ENCODE measurements at regions not wholly inside any gene's neighbourhood (a gene's known extent, or its start where the extent isn't known, plus 50 kb on each side); places are given as distances from the start of the nearest gene placed in this dataset.

DNA sequence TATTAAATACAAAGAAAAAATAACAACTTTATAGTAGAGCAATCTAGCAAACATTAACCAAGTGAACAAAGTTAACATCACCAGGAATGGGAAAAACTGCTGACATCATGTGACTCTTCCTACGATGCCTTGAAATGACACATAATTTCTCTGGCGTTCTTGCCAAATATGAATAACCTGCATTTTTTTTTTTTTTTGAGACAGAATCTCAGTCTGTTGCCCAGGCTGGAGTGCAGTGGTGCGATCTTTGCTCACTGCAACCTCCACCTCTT, 126.5 kb upstream of the VKORC1L1 start:
- Histone ChIP-seq H3K4me2 (ENCODE audit: low read length) (no peak overlapping the region), H3K9ac (ENCODE audit: low read length) (no peak overlapping the region)
- no peak for TF ChIP-seq EZH2 (IDR thresholded peaks at IDR 0.05; ENCODE audit: borderline replicate concordance, low read length)
- TF ChIP-seq, protein P1, sequence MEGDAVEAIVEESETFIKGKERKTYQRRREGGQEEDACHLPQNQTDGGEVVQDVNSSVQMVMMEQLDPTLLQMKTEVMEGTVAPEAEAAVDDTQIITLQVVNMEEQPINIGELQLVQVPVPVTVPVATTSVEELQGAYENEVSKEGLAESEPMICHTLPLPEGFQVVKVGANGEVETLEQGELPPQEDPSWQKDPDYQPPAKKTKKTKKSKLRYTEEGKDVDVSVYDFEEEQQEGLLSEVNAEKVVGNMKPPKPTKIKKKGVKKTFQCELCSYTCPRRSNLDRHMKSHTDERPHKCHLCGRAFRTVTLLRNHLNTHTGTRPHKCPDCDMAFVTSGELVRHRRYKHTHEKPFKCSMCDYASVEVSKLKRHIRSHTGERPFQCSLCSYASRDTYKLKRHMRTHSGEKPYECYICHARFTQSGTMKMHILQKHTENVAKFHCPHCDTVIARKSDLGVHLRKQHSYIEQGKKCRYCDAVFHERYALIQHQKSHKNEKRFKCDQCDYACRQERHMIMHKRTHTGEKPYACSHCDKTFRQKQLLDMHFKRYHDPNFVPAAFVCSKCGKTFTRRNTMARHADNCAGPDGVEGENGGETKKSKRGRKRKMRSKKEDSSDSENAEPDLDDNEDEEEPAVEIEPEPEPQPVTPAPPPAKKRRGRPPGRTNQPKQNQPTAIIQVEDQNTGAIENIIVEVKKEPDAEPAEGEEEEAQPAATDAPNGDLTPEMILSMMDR (IDR thresholded peaks at IDR 0.05; ENCODE audit: low read length), result no peak

DNA sequence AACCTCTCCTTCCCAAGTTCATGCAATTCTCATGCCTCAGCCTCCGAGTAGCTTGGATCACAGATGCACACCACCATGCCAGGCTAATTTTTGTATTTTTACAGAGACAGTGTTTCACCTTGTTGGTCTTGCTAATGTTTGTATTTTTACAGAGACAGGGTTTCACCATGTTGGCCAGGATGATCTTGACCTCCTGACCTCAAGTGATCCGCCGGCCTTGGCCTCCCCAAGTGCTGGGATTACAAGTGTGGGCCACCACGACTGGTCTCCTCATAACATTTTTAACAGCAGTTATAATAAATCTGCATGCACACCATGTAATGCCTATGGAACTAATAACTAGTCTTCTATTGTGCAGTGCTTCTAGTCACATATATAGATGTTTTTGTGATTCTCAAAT, 123.8 kb upstream of the VKORC1L1 start:
- Histone ChIP-seq H3K9ac (ENCODE audit: low read length) (no peak overlapping the region), H3K9me3 (ENCODE audit: low read length) (no peaks in the 10 kb centered on the region), H3K4me2 (ENCODE audit: low read length) (peak overlapping the region; percentile 82), H3K27ac (ENCODE audit: low read depth, low read length, poor library complexity, severe bottlenecking) (no peak overlapping the region), H2AFZ (ENCODE audit: low read length) (no peak overlapping the region), H4K20me1 (ENCODE audit: insufficient read depth, low read length) (no peaks in the 10 kb centered on the region), H3K27me3 (ENCODE audit: insufficient read depth, low read length) (no peaks in the 10 kb centered on the region), H3K36me3 (ENCODE audit: insufficient read depth, low read length) (peaks cover 20% of the 10 kb centered on the region), H3F3A (ENCODE audit: insufficient read depth, low read length) (no peaks in the 10 kb centered on the region), H3K4me1 (ENCODE audit: insufficient read depth, low read length, severe bottlenecking) (peaks cover 33% of the 10 kb centered on the region), H3K79me2 (ENCODE audit: insufficient read depth, low read length) (peaks cover 36% of the 10 kb centered on the region), H3K4me3 (ENCODE audit: low read depth, low read length, poor library complexity, severe bottlenecking) (peak overlapping the region; percentile 86), H3K9me2 (ENCODE audit: low read depth, low read length) (no peaks in the 10 kb centered on the region)
- no peak for TF ChIP-seq EZH2 (IDR thresholded peaks at IDR 0.05; ENCODE audit: borderline replicate concordance, low read length)
- TF ChIP-seq, protein P1 (IDR thresholded peaks at IDR 0.05; ENCODE audit: low read length), result no peak

More for the DNA sequence above, 126.5 kb upstream of the VKORC1L1 start:
- Histone ChIP-seq H3K36me3 (ENCODE audit: insufficient read depth, low read length) (0 out of 2 replicates have a peak, but pooled peaks cover 5% of the 10 kb centered on the region), H4K20me1 (ENCODE audit: insufficient read depth, low read length) (no peaks in the 10 kb centered on the region), H3K27ac (ENCODE audit: low read depth, low read length, poor library complexity, severe bottlenecking) (no peak overlapping the region), H3K4me1 (ENCODE audit: insufficient read depth, low read length, severe bottlenecking) (peaks cover 13% of the 10 kb centered on the region), H3K9me3 (ENCODE audit: low read length) (no peaks in the 10 kb centered on the region), H2AFZ (ENCODE audit: low read length) (no peak overlapping the region), H3K27me3 (ENCODE audit: insufficient read depth, low read length) (no peaks in the 10 kb centered on the region), H3F3A (ENCODE audit: insufficient read depth, low read length) (no peaks in the 10 kb centered on the region), H3K79me2 (ENCODE audit: insufficient read depth, low read length) (peaks cover 14% of the 10 kb centered on the region), H3K4me3 (ENCODE audit: low read depth, low read length, poor library complexity, severe bottlenecking) (no peak overlapping the region), H3K9me2 (ENCODE audit: low read depth, low read length) (no peaks in the 10 kb centered on the region)

DNA sequence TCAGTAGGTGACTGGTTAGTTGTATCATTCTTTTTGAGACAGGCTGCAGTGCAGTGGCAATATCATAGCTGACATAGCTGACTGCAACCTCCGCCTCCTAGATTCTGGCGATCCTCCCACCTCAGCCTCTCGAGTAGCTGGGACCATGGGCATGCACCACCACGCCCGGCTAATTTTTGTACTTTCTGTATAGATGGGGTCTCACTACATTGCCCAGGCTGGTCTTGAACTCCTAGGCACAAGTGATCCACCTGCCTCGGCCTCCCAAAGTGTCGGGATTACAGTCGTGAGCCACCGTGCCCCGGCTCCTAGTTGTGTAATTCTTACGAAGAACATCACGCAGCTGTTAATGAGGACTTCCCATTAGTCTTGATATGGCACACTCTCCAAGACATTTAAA, 123.4 kb upstream of the VKORC1L1 start:
- Histone ChIP-seq H3K27ac (ENCODE audit: low read depth, low read length, poor library complexity, severe bottlenecking) (no peak overlapping the region), H4K20me1 (ENCODE audit: insufficient read depth, low read length) (no peaks in the 10 kb centered on the region), H3K79me2 (ENCODE audit: insufficient read depth, low read length) (peaks cover 36% of the 10 kb centered on the region), H3K9me3 (ENCODE audit: low read length) (no peaks in the 10 kb centered on the region), H3K36me3 (ENCODE audit: insufficient read depth, low read length) (peaks cover 24% of the 10 kb centered on the region), H3K4me3 (ENCODE audit: low read depth, low read length, poor library complexity, severe bottlenecking) (peak overlapping the region; percentile 86), H3K4me2 (ENCODE audit: low read length) (peak overlapping the region; percentile 82), H3K4me1 (ENCODE audit: insufficient read depth, low read length, severe bottlenecking) (peaks cover 33% of the 10 kb centered on the region), H3K9ac (ENCODE audit: low read length) (peak overlapping the region; percentile 91), H3K27me3 (ENCODE audit: insufficient read depth, low read length) (no peaks in the 10 kb centered on the region), H3K9me2 (ENCODE audit: low read depth, low read length) (no peaks in the 10 kb centered on the region), H3F3A (ENCODE audit: insufficient read depth, low read length) (no peaks in the 10 kb centered on the region), H2AFZ (ENCODE audit: low read length) (no peak overlapping the region)
- TF ChIP-seq, protein P1 (IDR thresholded peaks at IDR 0.05; ENCODE audit: low read length), result no peak
- TF ChIP-seq EZH2 (IDR thresholded peaks at IDR 0.05; ENCODE audit: borderline replicate concordance, low read length), result no peak
